GM18951 (cell line): ENCODE measurements at regions not wholly inside any gene's neighbourhood (a gene's known extent, or its start where the extent isn't known, plus 50 kb on each side); places are given as distances from the start of the nearest gene placed in this dataset.

Experiments used
- POLR2A ChIP-seq: IDR thresholded peaks from 4 replicates; pipeline ENCODE4 v1.6.1; 2011; ENCODE audit warnings: mild to moderate bottlenecking; ENCODE audit not compliant: insufficient read length, insufficient read depth; ENCODE audit errors: extremely low read depth
- in situ Hi-C: fragments of 300-500 bp; cut with MboI; formaldehyde crosslinking; loops from one replicate; pipeline ENCODE4 v1.12.0; 2022; ENCODE audit warnings: low sequenced_read_pairs, mixed read lengths, inconsistent platforms; ENCODE audit not compliant: unreplicated experiment

DNA sequence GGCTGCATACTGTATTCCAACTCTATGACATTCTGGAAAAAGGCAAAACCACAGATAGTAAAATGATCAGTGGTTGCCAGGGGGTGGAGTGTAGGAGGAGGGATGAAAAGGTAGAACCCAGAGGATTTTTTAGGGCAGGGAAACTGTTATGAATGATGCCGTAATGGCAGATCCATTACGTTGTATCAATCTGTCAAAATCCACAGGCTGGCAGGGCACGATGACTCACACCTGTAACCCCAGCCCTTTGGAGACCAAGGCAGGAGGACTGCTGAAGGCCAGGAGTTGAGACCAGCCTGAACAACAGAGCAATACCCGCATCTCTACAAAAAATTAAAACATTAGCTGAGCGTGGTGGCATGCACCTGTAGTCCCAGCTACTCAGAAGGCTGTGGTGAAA lies 91.8 kb downstream of the RMI2 start:
- in situ Hi-C loops = no loop called here
- TF ChIP-seq POLR2A = no peak

DNA sequence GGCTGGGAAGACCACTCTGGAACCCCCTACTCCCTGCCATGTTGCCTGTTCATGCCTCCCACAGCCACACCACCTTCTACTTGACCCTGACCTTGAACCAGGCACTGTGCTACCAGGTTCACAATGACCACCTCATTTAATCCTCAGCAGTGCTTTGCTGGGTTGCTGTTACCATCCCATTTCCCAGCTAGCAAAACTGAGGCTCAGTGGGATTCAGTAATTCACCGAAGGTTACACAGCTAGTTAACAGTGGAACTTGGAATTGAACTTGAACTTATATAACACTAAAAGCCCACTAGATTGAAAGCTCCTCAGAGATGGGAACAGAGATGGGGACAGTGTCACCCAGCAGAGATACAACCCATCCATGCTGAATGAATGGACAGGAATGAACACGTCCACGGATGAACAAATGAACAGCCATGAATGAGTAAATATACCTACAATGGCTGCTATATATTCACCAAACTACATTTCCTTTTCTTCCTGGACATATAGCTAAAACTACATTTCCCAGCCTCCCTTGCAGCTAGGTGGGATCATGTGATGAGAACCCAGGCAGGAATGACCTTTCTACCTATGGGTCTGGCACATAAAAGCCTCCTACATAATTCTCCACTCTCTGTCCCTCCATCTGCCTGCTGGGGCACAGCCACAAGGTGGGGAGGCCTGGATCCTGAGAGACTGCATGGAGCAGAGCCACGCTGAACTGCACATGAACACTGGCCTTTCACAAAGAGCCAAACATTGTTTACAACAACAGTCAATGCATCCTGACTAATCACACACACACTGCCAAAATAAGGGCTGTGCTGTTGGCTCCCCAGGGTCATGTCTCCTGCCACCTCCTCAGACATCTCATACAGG lies 94.8 kb downstream of the RMI2 start:
- no peak for TF ChIP-seq POLR2A
- in situ Hi-C loops = no loop called here

- in situ Hi-C loops = no loop called here
- TF ChIP-seq POLR2A = no peak
Measured at GRCh38 chr16:11440657-11441012, 95.4 kb downstream of the RMI2 start.

DNA sequence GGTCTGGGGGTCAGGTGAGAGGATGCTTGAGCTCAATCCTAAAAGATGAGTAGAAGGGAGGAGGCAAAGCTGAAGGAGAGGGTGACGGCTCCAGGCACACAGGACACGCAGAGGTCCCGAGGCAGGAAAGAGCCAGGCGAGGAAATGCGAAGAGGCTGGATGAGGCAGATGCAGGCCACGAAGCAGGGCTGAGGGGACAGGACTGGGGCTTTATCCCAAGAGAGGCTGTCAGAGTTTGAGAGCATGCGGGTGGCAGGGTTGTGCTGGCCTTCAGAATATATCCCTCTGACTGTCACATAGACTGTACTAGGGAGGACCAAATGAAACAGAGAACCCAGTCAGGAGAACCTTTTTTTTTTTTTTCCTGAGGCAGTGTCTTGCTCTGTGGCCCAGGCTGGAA lies 100.2 kb downstream of the RMI2 start:
- in situ Hi-C loops = no loop called here

DNA sequence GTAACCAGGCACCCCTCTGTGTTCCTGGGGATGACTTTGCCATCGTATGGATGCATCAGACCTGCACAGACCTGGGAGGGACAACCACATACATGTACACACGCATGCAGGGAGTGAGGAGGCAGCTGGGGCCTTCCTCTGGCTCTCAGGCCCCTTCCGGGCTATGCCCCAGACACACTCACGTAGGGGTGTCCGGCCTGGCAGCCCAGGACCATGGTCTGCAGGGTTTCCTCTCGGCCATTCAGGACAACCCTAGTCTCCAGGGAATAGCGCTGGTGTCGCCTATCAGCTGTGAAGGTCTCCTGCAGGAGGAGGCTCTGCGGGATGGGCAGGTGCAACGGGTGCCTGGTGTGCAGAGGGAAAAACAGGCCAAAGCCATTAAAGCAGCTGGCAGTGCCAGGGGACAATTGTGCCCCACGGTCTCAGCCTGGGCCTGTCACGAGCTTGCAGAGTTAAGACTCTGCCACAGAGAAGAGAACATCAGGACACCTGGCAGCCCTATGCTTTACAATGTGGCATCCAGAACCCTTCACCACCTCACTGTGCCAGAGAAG lies 101.4 kb downstream of the RMI2 start:
- no peak for TF ChIP-seq POLR2A
- in situ Hi-C loops = no loop called here

More for the DNA sequence above, 100.2 kb downstream of the RMI2 start:
- TF ChIP-seq POLR2A = no peak

DNA sequence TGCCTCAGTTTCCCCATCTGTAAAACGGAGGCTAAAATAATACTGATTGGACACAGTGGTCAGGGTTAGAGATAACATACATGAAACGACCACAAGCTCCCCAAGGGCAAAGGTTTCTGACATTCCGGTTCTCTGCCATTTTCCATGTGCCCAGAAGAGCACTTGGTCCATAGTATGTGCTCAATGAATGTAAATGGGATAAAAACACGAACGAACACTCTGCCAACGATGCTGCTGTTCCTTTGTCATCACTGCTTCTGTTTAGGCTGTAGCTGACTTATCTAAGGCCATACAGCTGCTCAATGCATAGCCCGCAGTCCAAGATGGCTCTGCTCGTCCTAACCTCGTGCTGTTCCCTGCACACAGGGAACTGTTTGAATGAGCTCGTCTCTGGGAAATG lies 102.0 kb downstream of the RMI2 start:
- TF ChIP-seq POLR2A = no peak
- in situ Hi-C loops = no loop called here

- no peak for TF ChIP-seq POLR2A
- in situ Hi-C loops = no loop called here
Measured at GRCh38 chr16:11447836-11448235, 102.6 kb downstream of the RMI2 start.

DNA sequence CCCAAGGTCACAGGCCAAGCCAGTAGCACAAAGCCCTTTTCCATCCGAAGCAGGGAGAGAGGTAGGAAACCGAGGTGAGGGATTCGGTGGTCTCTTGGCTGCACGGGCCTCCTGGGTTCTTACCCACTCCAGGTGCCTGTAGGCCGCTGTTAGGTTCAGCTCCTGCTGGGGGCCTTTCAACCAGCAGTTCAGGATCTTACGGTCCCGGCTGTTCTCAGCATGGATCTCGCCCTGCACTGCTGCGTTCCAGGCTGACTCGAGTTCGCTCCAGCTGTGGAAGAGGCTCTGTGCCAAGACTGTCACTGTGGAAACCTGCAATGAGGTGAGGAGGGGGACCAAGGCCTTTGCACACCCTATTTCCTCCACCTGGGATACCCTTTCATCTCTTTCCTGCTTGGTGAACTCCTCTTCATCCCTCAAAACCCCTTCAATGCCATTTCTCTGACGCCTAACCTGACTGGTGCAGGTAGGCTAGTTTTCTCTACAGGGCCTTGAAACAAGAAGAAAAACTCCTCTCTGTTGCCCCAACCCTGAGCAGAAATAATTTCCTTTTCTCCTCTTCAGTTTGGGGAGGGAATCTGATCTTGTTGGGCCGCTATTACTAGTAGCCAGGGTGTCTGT lies 103.6 kb downstream of the RMI2 start:
- in situ Hi-C loops = no loop called here
- no peak for TF ChIP-seq POLR2A

GRCh38 chr16:11449716-11450115 lies 104.5 kb downstream of the RMI2 start:
- in situ Hi-C loops = no loop called here
- no peak for TF ChIP-seq POLR2A

GRCh38 chr16:11450136-11450535 lies 104.9 kb downstream of the RMI2 start:
- in situ Hi-C loops = no loop called here

GRCh38 chr16:11452298-11452697 lies 107.0 kb downstream of the RMI2 start:
- in situ Hi-C loops = no loop called here
- TF ChIP-seq POLR2A = no peak

More at GRCh38 chr16:11450136-11450535, 104.9 kb downstream of the RMI2 start:
- no peak for TF ChIP-seq POLR2A

DNA sequence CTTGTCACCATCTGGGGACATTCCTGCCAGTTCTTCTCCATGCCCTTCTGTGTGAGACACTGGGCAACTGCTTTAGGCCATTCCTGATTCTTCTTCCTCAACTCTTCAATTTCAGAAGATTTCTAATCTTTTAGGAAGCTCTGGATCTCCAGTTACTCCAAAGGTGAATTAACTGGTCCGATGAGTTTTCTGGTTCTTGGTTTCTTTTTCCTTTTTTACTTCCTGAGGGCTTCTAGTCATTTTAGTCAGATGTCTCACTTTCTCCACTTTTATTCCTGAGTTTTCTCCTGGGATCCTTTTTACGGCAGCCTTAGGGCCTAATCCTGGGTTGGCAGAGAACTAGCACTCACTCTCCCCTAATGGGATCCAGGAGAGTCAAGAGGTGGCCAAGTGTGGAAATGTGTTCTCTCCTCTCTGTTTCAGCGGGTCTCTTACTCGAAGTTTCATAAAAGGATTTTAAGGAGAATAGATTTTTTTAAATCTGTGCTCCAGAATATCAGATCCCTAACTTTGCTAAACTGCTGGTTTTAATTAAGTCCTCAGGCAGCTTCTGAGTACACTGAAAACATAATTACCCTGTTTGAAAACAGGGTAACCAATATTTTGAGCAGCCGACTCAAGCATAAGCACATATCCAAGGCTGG lies 107.6 kb downstream of the RMI2 start:
- TF ChIP-seq POLR2A = no peak
- in situ Hi-C loops = no loop called here

GRCh38 chr16:11456741-11457140 lies 111.5 kb downstream of the RMI2 start:
- in situ Hi-C loops = no loop called here
- TF ChIP-seq POLR2A = no peak
